Glutamatergic neuron (in vitro differentiated cells): ENCODE measurements at regions not wholly inside any gene's neighbourhood (a gene's known extent, or its start where the extent isn't known, plus 50 kb on each side); places are given as distances from the start of the nearest gene placed in this dataset.

Experiments
- DNase-seq: peaks from one replicate; pipeline ENCODE4 v3.0.0; 2022
- H3K27ac Mint-ChIP-seq: one replicate; pipeline ENCODE4 v1.8.0; 2020; ENCODE audit warnings: mild to moderate bottlenecking, mixed read lengths, inconsistent platforms; ENCODE audit not compliant: unreplicated experiment
- H3K27me3 Mint-ChIP-seq: one replicate; pipeline ENCODE4 v1.8.0; 2020; ENCODE audit warnings: mild to moderate bottlenecking, moderate library complexity, mixed read lengths, inconsistent platforms; ENCODE audit not compliant: unreplicated experiment
- H3K36me3 Mint-ChIP-seq: one replicate; pipeline ENCODE4 v1.8.0; 2020; ENCODE audit warnings: mild to moderate bottlenecking, mixed read lengths, inconsistent platforms; ENCODE audit not compliant: unreplicated experiment
- H3K4me1 Mint-ChIP-seq: one replicate; pipeline ENCODE4 v1.8.0; 2020; ENCODE audit warnings: mild to moderate bottlenecking, low read depth, mixed read lengths, inconsistent platforms; ENCODE audit not compliant: unreplicated experiment
- H3K4me3 Mint-ChIP-seq: one replicate; pipeline ENCODE4 v1.8.0; 2020; ENCODE audit warnings: mild to moderate bottlenecking, mixed read lengths, inconsistent platforms; ENCODE audit not compliant: unreplicated experiment
- H3K9me3 Mint-ChIP-seq: one replicate; pipeline ENCODE4 v1.8.0; 2020; ENCODE audit warnings: mild to moderate bottlenecking, moderate library complexity, mixed read lengths, inconsistent platforms; ENCODE audit not compliant: unreplicated experiment
- TF ChIP-seq, protein P1 (sequence below): fragments of 200-600 bp; sonication (generic); IDR thresholded peaks from one replicate; pipeline ENCODE4 v1.5.0; 2021; ENCODE audit not compliant: partially characterized antibody, unreplicated experiment

DNA sequence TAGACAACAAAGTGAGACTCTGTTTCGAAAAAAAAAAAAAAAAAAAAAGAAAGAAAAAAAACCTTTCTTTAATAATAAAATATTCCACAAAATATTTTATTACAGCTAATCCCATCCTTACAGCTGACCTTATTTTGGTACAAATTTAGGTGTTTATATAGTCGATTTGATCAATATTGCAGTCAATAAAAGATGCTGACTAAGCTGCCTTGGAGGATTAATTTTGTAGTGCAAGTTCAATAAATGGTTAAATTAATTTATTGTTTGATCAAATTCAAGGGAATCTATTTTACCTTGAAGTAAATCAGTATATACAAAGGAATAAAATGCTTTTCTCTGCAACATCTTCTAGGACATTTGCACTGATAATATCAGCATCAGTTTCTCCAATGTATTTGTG lies 1764.3 kb downstream of the NCAM2 start:
- H3K27me3 Mint-ChIP-seq: no peaks in the 10 kb centered on the region
- H3K4me1 Mint-ChIP-seq: no peaks in the 10 kb centered on the region
- TF ChIP-seq, protein P1, sequence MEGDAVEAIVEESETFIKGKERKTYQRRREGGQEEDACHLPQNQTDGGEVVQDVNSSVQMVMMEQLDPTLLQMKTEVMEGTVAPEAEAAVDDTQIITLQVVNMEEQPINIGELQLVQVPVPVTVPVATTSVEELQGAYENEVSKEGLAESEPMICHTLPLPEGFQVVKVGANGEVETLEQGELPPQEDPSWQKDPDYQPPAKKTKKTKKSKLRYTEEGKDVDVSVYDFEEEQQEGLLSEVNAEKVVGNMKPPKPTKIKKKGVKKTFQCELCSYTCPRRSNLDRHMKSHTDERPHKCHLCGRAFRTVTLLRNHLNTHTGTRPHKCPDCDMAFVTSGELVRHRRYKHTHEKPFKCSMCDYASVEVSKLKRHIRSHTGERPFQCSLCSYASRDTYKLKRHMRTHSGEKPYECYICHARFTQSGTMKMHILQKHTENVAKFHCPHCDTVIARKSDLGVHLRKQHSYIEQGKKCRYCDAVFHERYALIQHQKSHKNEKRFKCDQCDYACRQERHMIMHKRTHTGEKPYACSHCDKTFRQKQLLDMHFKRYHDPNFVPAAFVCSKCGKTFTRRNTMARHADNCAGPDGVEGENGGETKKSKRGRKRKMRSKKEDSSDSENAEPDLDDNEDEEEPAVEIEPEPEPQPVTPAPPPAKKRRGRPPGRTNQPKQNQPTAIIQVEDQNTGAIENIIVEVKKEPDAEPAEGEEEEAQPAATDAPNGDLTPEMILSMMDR: no peak
- no peak for DNase-seq
- H3K9me3 Mint-ChIP-seq: no peaks in the 10 kb centered on the region
- no peak overlapping the region for H3K4me3 Mint-ChIP-seq
- H3K27ac Mint-ChIP-seq: no peak overlapping the region
- no peaks in the 10 kb centered on the region for H3K36me3 Mint-ChIP-seq

DNA sequence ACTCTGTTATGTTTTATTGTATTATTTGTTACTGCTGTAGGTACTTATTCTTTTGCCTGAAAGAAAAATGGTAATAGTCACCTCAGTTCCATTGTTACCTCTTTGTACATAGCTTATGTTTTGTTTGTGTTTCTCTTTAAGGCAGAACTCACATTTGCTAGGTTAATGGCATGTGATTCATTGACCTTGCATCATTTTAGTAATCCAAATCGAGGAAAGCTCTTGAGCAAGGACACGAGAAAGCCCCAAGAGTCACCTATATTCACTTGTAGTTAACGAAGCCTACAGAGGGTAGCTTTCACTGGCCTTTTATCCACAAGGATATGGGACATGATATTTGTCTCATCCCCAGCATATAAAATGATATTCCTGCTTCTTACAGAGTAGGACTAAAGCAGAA lies 1765.2 kb downstream of the NCAM2 start:
- Mint-ChIP-seq H3K4me3 (no peak overlapping the region), H3K27ac (no peak overlapping the region), H3K4me1 (no peaks in the 10 kb centered on the region), H3K9me3 (no peaks in the 10 kb centered on the region), H3K27me3 (no peaks in the 10 kb centered on the region), H3K36me3 (no peaks in the 10 kb centered on the region)
- TF ChIP-seq, protein P1: no peak
- no peak for DNase-seq

DNA sequence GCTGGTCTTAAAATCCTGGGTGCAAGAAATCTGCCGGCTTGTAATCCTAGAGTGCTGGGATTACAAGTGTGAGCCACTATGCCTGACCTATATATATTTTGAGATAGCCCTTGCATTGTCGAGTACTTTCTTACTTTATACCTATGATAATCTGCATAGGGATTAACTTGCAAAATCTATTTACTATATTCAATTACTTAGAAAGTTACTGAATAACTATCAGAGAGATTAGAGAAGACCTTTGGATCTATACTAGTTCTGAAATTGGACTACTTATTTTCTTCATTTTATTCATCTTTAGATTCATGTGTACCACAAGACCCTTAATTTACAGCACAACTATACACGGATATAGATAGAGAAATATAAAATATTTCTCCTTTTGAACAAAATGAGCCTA lies 1766.0 kb downstream of the NCAM2 start:
- H3K9me3 Mint-ChIP-seq: no peaks in the 10 kb centered on the region
- no peak for DNase-seq
- H3K27me3 Mint-ChIP-seq: no peaks in the 10 kb centered on the region

DNA sequence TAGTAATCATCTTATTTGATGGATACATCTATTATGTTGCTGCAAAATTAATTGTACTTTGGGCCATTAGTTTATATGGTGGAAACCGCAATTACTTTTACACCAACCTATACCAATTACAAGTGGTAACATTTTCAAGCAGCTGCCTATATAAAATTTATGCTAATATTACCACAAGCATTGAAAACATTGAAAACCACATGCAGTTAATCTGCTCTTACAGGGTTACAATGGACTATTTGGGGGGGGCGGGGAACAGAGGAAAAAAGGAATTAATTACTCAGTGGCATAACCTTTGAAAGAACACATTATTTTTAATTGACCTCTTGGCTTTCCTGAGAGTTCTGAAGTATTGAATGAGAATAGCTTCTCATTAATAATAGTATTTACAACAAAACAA lies 1793.2 kb downstream of the NCAM2 start:
- DNase-seq: no peak
- Mint-ChIP-seq H3K4me3 (no peak overlapping the region), H3K9me3 (no peaks in the 10 kb centered on the region), H3K27me3 (peaks cover 1% of the 10 kb centered on the region), H3K27ac (no peak overlapping the region), H3K4me1 (no peaks in the 10 kb centered on the region), H3K36me3 (no peaks in the 10 kb centered on the region)
- TF ChIP-seq, protein P1: no peak

More for the DNA sequence above, 1766.0 kb downstream of the NCAM2 start:
- TF ChIP-seq, protein P1: no peak
- no peaks in the 10 kb centered on the region for H3K4me1 Mint-ChIP-seq
- H3K36me3 Mint-ChIP-seq: no peaks in the 10 kb centered on the region
- no peak overlapping the region for H3K4me3 Mint-ChIP-seq
- no peak overlapping the region for H3K27ac Mint-ChIP-seq

DNA sequence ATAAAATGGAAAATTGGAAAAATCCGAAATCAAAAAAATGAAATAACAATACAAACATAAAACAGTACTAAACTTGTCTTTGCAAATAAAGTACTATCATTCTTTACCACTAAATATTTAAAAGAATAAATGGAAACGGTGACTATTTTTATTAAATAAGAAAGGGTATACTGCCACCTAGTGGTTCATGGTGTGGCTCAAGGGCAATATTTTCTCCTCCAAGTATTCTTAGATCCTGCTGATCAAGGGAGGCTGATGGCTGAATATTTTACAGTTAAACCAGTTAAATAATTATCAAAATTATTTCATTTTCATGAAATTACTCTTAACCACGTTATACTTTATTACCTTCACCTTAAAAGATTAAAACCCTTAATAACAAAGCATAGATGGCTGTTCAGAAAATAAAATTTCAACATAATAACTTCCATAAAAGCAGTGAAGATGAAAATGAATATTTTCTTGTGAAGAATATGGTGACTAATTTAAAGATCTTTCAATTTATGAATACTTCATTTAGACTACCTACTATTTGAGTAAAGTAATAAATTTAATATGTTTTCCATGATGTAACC lies 1793.9 kb downstream of the NCAM2 start:
- TF ChIP-seq, protein P1: peak; percentile 92
- Mint-ChIP-seq H3K4me3 (no peak overlapping the region), H3K9me3 (peaks cover 4% of the 10 kb centered on the region), H3K4me1 (no peaks in the 10 kb centered on the region), H3K27ac (no peak overlapping the region), H3K27me3 (peaks cover 1% of the 10 kb centered on the region), H3K36me3 (no peaks in the 10 kb centered on the region)
- no peak for DNase-seq
